Smooth muscle cell (in vitro differentiated cells): ENCODE measurements at regions not wholly inside any gene's neighbourhood (a gene's known extent, or its start where the extent isn't known, plus 50 kb on each side); places are given as distances from the start of the nearest gene placed in this dataset.
A peak's percentile ranks its signal among the peaks of the same experiment; 100 is the strongest.

ENCODE experiments used
- DNase-seq: peaks from one replicate; lab custom pipeline; 2025; ENCODE audit not compliant: unreplicated experiment; lab: John Stamatoyannopoulos, UW
- H2AFZ ChIP-seq: fragments of 200-600 bp; sonication (generic); 2 replicates; pipeline ENCODE4 v1.6.0; 2016; ENCODE audit warnings: antibody characterized with exemption, low read depth, mild to moderate bottlenecking
- H3F3A ChIP-seq: fragments of 200-600 bp; sonication (generic); 2 replicates; pipeline ENCODE4 v1.6.0; 2017; ENCODE audit warnings: antibody characterized with exemption, low read depth
- H3K27ac ChIP-seq: fragments of 200-600 bp; sonication (generic); 2 replicates; pipeline ENCODE4 v1.5.1; 2016; ENCODE audit warnings: low read depth, mild to moderate bottlenecking
- H3K27me3 ChIP-seq: fragments of 200-600 bp; sonication (generic); 2 replicates; pipeline ENCODE4 v1.6.1; 2016; ENCODE audit warnings: low read depth, mild to moderate bottlenecking
- H3K36me3 ChIP-seq: fragments of 200-600 bp; sonication (generic); 2 replicates; pipeline ENCODE4 v1.5.1; 2016; ENCODE audit warnings: low read depth
- H3K4me1 ChIP-seq: fragments of 200-600 bp; sonication (generic); 2 replicates; pipeline ENCODE4 v1.5.1; 2016; ENCODE audit warnings: low read depth
- H3K4me2 ChIP-seq: fragments of 200-600 bp; sonication (generic); 2 replicates; pipeline ENCODE4 v1.6.0; 2016; ENCODE audit warnings: mild to moderate bottlenecking
- H3K4me3 ChIP-seq: fragments of 200-600 bp; sonication (generic); 2 replicates; pipeline ENCODE4 v1.5.1; 2016; ENCODE audit warnings: mild to moderate bottlenecking
- H3K79me2 ChIP-seq: fragments of 200-600 bp; sonication (generic); 2 replicates; pipeline ENCODE4 v1.6.0; 2016; ENCODE audit warnings: low read depth, mild to moderate bottlenecking
- H3K9ac ChIP-seq: fragments of 200-600 bp; sonication (generic); 2 replicates; pipeline ENCODE4 v1.6.0; 2016; ENCODE audit warnings: low read depth
- H3K9me3 ChIP-seq: fragments of 200-600 bp; sonication (generic); replicated peaks from 2 replicates; pipeline ENCODE4 v1.5.1; 2016; ENCODE audit warnings: low read depth
- H4K20me1 ChIP-seq: fragments of 200-600 bp; sonication (generic); 2 replicates; pipeline ENCODE4 v1.6.0; 2016; ENCODE audit warnings: low read depth
- WGBS: methylation state at CpG from one replicate; pipeline ENCODE4 v1.1.7; 2016; ENCODE audit warnings: low lambda C conversion rate; 5-methylcytosine and 5-hydroxymethylcytosine counted together
- TF ChIP-seq, protein P1 (sequence below): fragments of 200-600 bp; sonication (generic); IDR thresholded peaks from 2 replicates; pipeline ENCODE4 v1.5.1; 2017; ENCODE audit warnings: borderline replicate concordance, mild to moderate bottlenecking, antibody characterized with exemption; ENCODE audit not compliant: insufficient read depth, poor library complexity, severe bottlenecking

DNA sequence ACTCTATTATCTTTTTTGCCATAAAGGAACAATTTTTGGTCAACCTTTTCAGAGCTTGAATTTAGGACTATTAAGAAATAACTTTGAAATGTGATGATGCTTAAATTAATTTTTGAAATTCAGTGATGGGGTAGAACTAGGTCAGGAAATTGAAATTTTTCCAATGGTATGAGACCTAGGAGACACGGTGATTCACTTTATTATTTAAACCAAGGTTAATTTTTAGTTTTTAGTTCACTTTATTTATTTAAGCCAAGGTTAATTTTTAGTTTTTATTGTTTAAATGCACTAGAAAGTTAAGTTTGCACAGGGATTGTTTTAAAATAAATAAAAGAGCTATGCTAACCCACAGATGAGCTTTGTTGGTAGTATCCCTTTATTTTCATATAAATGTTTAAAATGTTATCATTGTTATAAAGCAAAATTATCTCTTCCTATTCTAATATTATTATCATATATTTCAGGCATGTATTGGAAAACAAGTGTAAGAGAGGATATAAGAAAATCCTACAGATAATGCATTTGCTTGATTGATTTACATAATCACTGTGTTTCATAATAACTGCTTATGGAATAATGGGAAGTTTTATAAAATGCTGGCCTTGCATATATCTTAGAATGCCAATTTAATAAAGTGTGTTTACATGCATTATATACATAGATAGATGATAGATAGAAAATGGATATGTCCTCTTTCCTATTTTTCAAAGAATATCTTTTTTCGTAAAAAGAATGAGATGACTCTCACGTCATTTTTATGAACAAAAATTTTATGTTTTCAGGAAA lies 163.6 kb downstream of the HGF start:
- H3K27me3 ChIP-seq: no peaks in the 10 kb centered on the region
- H3K79me2 ChIP-seq: no peaks in the 10 kb centered on the region
- no peak overlapping the region for H3K4me3 ChIP-seq
- TF ChIP-seq, protein P1, sequence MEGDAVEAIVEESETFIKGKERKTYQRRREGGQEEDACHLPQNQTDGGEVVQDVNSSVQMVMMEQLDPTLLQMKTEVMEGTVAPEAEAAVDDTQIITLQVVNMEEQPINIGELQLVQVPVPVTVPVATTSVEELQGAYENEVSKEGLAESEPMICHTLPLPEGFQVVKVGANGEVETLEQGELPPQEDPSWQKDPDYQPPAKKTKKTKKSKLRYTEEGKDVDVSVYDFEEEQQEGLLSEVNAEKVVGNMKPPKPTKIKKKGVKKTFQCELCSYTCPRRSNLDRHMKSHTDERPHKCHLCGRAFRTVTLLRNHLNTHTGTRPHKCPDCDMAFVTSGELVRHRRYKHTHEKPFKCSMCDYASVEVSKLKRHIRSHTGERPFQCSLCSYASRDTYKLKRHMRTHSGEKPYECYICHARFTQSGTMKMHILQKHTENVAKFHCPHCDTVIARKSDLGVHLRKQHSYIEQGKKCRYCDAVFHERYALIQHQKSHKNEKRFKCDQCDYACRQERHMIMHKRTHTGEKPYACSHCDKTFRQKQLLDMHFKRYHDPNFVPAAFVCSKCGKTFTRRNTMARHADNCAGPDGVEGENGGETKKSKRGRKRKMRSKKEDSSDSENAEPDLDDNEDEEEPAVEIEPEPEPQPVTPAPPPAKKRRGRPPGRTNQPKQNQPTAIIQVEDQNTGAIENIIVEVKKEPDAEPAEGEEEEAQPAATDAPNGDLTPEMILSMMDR: no peak
- H3K4me2 ChIP-seq: no peak overlapping the region
- H4K20me1 ChIP-seq: no peaks in the 10 kb centered on the region
- no peak overlapping the region for H2AFZ ChIP-seq
- no peak for DNase-seq
- no peaks in the 10 kb centered on the region for H3K9me3 ChIP-seq
- no peaks in the 10 kb centered on the region for H3K4me1 ChIP-seq
- H3F3A ChIP-seq: no peaks in the 10 kb centered on the region
- H3K27ac ChIP-seq: no peak overlapping the region
- no peak overlapping the region for H3K9ac ChIP-seq
- no peaks in the 10 kb centered on the region for H3K36me3 ChIP-seq
- WGBS: 91% methylated on average over 3 of the region's 3 CpGs

DNA sequence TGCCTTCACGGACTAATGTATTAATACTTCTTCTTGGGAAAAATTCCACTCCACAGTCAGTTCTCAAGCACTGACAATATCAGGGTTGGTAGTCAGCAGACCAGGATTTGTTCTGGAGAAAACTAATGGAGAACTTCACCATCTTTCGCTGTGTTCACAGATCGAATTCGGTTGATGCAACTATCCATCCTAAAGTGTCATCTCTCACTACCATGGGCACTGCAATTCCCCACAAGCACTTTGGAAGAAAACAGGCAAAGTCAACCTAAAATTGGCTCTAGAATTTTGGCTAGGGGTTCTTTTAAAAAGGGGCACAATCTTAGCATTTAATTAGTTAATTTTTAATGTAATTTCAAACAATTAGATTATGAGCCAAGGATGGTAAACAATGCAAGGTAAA lies 164.4 kb downstream of the HGF start:
- no peak for DNase-seq
- Histone ChIP-seq H3K27ac (no peak overlapping the region), H3K9me3 (no peaks in the 10 kb centered on the region), H3K36me3 (no peaks in the 10 kb centered on the region), H3K79me2 (no peaks in the 10 kb centered on the region), H3K27me3 (no peaks in the 10 kb centered on the region), H3F3A (no peaks in the 10 kb centered on the region), H3K4me1 (no peaks in the 10 kb centered on the region), H3K4me2 (no peak overlapping the region), H3K4me3 (no peak overlapping the region), H2AFZ (no peak overlapping the region), H4K20me1 (no peaks in the 10 kb centered on the region), H3K9ac (no peak overlapping the region)
- 98% methylated on average over 4 of the region's 4 CpGs for WGBS
- TF ChIP-seq, protein P1: no peak

DNA sequence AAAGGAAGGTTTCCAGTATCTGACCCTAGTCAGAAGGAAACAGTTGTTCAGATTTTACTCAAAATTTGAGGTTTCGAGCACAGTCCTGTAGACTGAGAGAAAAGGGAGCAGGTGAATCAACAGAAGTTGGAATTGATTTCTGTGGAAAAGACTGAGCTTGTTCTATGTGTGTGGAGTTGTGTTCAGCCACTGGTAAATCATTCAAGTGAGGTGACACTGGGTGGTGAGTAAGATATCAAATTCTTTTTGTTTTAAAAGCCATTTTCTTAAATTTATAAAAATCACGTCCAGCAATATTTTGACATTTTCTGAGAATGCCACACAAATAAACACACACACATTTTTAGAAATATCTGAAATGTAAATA lies 165.1 kb downstream of the HGF start:
- WGBS: 69% methylated on average over 2 of the region's 2 CpGs
- no peak for DNase-seq
- Histone ChIP-seq H3K36me3 (no peaks in the 10 kb centered on the region), H3K79me2 (no peaks in the 10 kb centered on the region), H3K9ac (no peak overlapping the region), H3K4me2 (peak overlapping the region; percentile 14), H4K20me1 (no peaks in the 10 kb centered on the region), H3K27ac (peak overlapping the region; percentile 72), H3K27me3 (no peaks in the 10 kb centered on the region), H3K9me3 (no peaks in the 10 kb centered on the region), H3F3A (no peaks in the 10 kb centered on the region), H2AFZ (no peak overlapping the region), H3K4me1 (no peaks in the 10 kb centered on the region), H3K4me3 (no peak overlapping the region)
- TF ChIP-seq, protein P1: no peak
